ENCODE measurements at regions not wholly inside any gene's neighbourhood (a gene's known extent, or its start where the extent isn't known, plus 50 kb on each side); places are given as distances from the start of the nearest gene placed in this dataset.

GRCh38 chr21:24671901-24672300 is 935.4 kb downstream of the MRPL39 start:
- TF ChIP-seq CTCF (IDR thresholded peaks at IDR 0.05; ENCODE audit: extremely low read depth in 1 of 2, insufficient read depth in 1 of 2, low read depth in 1 of 2, low read length in 2 of 2) (no peak), POLR2AphosphoS5 (IDR thresholded peaks at IDR 0.05; ENCODE audit: insufficient read depth, low read depth, low read length) (no peak), POLR2A (IDR thresholded peaks at IDR 0.05; ENCODE audit: low read depth, low read length) (no peak), MAX (IDR thresholded peaks at IDR 0.05; ENCODE audit: insufficient read depth, insufficient read length) (no peak), EZH2 (IDR thresholded peaks at IDR 0.05; ENCODE audit: borderline replicate concordance, low read depth, low read length, severe bottlenecking) (no peak), MYC (IDR thresholded peaks at IDR 0.05; ENCODE audit: low read depth, low read length) (no peak), GATA2 (IDR thresholded peaks at IDR 0.05; ENCODE audit: insufficient read depth, insufficient read length, low read depth, low read length) (no peak), JUN (IDR thresholded peaks at IDR 0.05; ENCODE audit: borderline replicate concordance, insufficient read depth, insufficient read length, low read depth) (no peak), FOS (IDR thresholded peaks at IDR 0.05; ENCODE audit: borderline replicate concordance, insufficient read depth, low read length) (no peak)

All from endothelial cell of umbilical vein (primary cell).